Jurkat, Clone E6-1 (cell line): ENCODE measurements at regions not wholly inside any gene's neighbourhood (a gene's known extent, or its start where the extent isn't known, plus 50 kb on each side); places are given as distances from the start of the nearest gene placed in this dataset.

Source experiments
- DNase-seq: peaks from one replicate; pipeline ENCODE4 v3.0.0-alpha.2; 2011; ENCODE audit warnings: low read depth, low spot score
- H3K4me3 ChIP-seq: 2 replicates; pipeline ENCODE4 v1.5.1; 2011; ENCODE audit warnings: mild to moderate bottlenecking, low read length, control low read depth, moderate library complexity

DNA sequence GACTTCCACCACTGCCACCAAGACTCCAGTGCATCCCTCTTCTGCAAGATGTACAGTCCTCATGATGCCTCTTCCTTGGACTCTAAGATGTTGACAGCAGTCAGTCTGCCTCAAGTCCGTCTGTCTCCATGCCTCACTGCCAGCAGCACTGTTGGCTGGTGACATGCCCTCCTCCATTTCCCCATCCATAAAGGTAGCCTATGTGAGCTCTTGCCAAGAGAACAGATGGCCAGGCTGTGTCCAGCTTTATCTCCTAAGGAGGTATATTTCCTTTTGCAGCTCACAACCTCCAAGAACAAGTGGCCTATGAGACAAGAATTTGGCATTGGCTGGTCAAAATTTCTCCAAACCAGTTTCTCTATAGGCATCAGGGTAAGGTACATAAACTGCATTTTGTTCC is 149.3 kb upstream of the HNRNPA3 start:
- H3K4me3 ChIP-seq, result no peak overlapping the region
- DNase-seq, result no peak

DNA sequence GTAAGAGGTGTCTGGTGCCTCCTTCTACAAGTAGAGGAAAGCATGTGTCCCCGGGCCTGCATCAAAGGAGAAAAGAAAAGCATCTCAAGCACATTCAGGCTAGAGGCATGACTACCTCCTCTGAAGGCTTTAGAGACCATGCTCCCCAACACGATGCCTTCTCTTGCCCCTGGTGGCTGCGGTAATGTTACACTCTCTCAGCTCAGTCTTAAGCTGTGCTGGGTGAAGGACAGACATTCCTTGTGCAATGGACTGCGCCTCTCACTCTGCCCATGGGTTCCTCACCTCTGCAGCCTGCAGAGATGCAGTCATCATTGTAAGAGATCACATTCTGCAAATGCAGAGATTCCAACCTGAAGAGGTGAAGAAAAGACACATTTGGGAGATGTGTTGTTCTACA is 148.2 kb upstream of the HNRNPA3 start:
- H3K4me3 ChIP-seq, result no peak overlapping the region
- no peak for DNase-seq

DNA sequence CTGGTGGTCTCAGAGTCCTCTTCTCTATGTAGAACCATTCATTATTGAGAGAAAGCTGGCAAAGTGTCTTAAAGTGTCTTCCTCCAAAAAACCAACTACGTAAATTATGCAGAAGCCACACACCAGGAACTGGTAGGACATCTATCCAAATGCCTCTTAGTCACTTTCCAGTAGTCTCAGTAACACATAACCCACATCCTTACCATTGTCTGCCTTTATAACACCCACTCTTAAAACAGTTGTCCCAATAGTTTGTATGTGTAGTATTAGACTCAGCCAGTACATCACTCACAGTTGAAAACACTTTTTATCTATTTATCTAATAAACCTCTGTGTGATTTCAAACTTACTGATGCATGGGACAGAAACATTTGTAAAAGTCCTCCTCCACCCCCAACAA is 143.6 kb upstream of the HNRNPA3 start:
- DNase-seq, result no peak
- no peak overlapping the region for H3K4me3 ChIP-seq

DNA sequence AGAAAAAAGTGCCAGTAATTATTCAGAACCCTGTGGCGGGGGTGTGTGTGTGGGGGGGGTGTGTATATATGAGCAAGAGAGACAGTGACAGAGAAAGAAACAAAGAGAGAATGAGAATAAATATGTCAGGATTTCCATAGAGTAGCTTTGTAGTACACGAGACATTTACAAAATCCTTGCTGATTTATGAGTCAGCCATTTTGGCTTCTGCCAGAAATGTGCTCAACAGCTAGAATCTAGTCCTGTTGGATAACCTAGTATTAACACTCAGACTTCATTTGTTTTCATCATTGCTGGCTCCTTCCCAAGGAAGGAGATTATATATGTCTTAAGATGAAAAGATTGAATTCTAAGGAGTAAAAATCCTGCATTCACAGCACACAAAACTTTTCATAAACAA is 140.5 kb upstream of the HNRNPA3 start:
- no peak overlapping the region for H3K4me3 ChIP-seq
- no peak for DNase-seq

DNA sequence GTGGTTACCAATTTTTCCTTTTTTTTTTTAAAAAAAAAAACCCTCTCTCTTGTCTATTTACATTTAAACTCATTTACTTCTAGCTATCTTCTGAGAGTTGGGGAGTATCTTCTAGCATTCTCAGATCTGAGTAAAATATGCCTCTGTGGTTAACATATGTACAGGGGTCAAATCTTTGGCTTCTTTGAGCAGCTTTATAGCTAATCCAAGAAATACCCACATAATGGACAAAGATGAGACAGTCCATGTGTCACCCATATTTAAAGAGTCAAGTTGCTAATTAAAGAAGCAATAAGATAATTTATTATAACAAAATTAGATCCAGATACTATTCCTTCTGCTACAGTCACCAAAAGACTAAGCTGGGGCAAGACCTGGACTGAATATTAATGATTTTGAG is 139.0 kb upstream of the HNRNPA3 start:
- no peak for DNase-seq
- no peak overlapping the region for H3K4me3 ChIP-seq

DNA sequence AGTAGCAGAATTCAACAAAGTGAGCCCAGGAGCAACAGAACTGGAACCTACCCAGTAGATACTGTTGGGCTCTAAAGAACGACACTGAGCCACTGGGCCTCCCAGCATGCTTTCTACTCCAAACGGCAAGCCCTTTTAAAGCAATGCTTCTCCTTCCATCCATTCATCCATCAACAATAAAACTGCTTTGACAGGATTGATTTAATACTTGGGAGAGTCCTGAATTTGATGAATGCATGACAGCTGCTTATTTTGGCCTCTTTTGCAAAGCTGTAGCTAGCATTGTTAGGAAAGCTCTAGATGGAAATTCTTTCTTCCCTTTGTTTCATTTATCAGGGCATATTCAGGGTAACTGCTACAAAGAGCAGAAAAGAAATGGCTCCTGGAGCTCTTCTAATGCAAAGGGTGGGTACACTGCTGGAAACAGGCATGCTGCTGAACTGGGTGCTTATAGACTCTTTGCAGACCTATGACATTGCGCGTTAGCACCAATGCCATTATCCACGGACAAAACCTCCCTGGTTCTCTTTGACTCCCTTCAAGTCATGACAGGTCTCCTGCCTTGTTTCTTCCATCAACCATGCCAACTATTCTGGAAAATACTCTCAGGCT is 138.4 kb upstream of the HNRNPA3 start:
- DNase-seq, result no peak
- no peak overlapping the region for H3K4me3 ChIP-seq

- H3K4me3 ChIP-seq, result no peak overlapping the region
- no peak for DNase-seq
These were observed 137.3 kb upstream of the HNRNPA3 start for GRCh38 chr2:177075254-177075653.

DNA sequence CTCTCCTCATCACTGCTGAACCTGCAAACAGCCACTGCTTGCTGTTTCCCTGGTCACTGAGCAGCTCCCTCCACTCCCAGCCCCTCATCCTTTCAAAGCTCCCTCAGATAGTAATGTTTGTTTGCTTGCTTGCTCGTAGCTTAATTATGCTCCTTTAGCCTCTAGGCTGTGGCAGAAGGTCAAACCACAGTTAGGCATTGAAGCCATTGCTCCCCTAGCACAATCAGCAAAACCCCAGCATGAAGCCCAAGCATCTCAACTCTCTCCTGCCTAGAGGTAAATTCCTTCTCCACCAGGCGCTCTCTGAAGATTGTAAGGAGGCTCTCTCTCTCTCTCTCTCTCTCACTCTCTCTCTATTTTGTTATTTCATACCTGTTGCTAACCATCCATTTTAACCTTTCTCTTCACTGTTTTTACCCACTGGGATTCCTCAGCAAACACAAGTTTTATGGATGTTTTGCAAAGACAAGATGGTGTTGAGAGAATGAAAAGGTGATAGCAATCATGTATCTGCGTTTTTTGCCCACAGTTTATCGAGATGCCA is 135.9 kb upstream of the HNRNPA3 start:
- DNase-seq, result no peak
- no peak overlapping the region for H3K4me3 ChIP-seq

DNA sequence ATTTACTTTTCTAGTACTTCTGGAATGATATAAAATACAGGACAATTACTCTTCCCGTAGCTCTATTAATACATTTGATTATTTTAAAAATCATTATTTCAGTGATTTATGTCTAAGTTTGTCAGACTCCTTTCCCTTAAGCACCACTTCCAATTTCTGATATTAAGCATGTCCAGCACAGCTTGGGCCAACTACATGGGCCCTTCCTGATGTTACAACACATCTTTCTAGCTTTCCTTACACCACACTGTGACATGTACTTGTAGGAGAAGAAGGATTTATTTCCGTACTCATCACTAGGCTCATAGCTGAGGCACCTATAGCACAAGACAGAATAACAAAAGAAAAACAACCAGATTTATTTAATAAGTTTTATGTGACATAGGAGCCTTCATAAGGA is 134.8 kb upstream of the HNRNPA3 start:
- DNase-seq, result no peak
- H3K4me3 ChIP-seq, result no peak overlapping the region

GRCh38 chr2:177078416-177078815 is 134.2 kb upstream of the HNRNPA3 start:
- no peak overlapping the region for H3K4me3 ChIP-seq
- no peak for DNase-seq

DNA sequence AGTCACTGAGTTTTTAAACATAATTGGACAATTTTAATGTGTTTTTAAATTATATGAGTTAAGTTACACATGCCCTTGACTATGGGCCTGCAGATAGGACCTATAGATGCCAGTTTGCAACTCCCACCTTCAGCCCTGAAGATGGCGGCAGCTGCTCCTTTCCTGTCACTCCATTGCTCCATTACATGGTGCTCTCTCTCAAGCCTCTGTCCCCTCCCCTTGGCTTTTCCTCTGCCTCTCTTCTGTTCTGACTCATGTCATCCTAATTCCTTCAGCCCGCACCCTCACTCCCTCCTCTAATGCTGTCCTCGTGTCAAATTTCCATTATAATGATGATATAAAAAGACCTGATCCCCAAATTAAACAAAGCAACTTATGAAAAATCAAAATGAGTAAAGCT is 133.7 kb upstream of the HNRNPA3 start:
- H3K4me3 ChIP-seq, result no peak overlapping the region
- DNase-seq, result no peak

DNA sequence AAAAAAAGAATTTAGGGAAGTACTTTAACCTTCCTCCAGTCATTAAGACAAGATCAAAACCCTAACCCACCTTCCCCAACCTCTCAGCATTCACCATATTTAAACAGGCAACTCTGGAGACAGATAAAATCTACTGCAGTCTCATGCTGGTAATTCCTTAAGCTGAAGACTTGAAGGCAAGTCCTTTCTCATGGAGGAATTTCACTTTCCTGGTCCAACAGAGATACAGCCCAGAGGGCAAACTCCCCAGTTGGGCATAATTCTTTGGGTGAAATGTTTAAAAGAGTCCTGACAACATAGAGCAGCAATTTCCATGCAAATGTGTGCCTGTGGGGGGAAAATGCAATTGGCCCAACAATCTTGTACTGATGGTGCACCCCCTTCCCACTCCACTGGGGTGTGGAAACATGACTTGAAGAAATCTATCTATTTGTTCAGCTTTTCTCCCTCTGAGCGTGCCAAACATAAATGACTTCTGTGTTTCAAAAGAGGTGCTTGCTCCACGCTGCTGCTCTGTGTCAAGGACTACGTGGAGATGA is 131.8 kb upstream of the HNRNPA3 start:
- no peak overlapping the region for H3K4me3 ChIP-seq

GRCh38 chr2:177084607-177085006 is 128.0 kb upstream of the HNRNPA3 start:
- no peak overlapping the region for H3K4me3 ChIP-seq
- DNase-seq, result no peak

More for the DNA sequence above, 131.8 kb upstream of the HNRNPA3 start:
- no peak for DNase-seq

- no peak for DNase-seq
- H3K4me3 ChIP-seq, result no peak overlapping the region
These were observed 124.1 kb upstream of the HNRNPA3 start for GRCh38 chr2:177088529-177088928.

DNA sequence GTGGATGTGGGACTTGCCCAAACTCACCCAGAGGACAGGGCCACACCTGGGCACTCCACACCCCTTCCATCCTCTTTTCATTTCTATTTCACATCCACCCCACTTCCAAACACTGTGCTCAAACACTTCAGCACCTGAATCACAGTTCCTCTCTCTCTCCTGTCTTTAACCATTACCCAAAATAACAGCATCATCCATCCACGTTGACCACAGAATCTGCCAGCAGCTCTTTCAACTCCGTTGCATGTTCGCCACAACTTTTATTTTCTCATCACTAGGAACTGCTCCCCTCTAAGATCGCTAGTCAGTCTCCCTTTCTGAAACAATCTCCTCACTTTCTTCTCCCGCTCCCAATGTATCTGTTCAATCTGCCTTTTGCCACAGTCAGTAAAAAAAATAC is 121.6 kb upstream of the HNRNPA3 start:
- no peak overlapping the region for H3K4me3 ChIP-seq

DNA sequence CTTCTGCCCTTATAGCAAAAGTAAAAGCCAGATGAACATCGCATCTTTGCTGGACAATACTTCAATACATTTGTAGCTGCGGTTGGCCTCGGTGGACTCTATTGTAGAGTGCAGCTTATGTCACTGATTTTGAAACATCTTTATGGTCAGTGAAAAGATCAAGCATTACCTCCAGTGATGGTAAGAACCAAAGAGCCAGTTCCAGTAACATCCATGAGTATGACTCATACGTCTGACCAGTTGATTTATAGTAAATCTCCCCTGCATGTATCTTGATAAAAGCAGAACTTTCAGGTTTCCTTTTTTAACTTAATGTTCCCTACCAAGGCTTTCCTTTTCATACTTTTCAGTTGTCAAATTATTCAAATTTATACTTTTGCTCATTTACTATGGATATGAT is 119.2 kb upstream of the HNRNPA3 start:
- H3K4me3 ChIP-seq, result no peak overlapping the region
- DNase-seq, result no peak

More for the DNA sequence above, 121.6 kb upstream of the HNRNPA3 start:
- no peak for DNase-seq

DNA sequence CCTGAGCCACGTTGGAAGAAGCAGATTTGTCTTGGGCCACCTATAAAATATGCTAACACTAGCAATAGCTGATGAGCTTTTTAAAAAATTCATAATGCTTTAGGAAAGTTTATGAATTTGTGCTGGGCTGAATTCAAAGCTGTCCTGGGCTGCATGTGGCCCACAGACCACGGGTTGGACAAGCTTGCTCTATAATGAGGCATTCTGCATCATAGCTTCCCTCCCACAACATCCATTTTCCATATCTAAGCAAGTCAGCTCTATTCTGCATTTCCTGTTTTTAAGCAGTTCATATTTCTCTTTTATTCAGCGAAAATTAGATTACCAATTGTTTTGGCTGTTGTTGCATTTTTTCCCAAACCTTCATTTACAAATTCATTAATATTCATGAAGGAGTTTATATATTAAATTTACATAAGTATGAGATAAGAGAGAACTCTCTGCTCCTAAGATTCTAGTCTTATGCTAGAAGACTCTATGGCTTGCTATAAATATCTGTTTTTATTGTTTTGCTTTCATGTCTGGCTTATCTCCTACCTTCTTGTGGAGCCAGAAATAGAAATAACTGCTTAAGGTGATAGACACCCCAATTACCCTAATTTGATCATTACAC is 114.5 kb upstream of the HNRNPA3 start:
- DNase-seq, result no peak
- H3K4me3 ChIP-seq, result no peak overlapping the region

GRCh38 chr2:177101930-177102329 is 110.7 kb upstream of the HNRNPA3 start:
- H3K4me3 ChIP-seq, result no peak overlapping the region
- DNase-seq, result no peak

DNA sequence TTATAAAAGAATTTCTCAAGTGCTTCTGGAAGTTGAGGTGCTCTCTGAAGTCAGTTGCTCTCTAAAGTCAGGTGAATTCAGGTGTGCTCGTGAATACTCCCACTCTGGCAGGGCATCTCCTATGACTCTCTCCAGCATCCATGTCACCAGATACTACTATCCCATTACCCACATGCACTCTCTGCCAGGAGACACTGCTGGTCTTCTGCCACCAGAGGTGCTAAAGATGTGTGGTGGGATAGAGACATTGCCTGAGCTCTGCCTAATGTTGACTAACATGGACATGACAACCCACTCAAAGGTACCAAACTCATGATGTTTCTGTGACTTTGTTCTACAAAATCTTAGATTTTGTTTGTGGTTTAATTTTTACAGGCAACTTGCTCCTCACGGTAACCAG is 106.4 kb upstream of the HNRNPA3 start:
- DNase-seq, result peak; percentile 15
- H3K4me3 ChIP-seq, result no peak overlapping the region

GRCh38 chr2:177108890-177109289 is 103.7 kb upstream of the HNRNPA3 start:
- H3K4me3 ChIP-seq, result no peak overlapping the region
- no peak for DNase-seq

DNA sequence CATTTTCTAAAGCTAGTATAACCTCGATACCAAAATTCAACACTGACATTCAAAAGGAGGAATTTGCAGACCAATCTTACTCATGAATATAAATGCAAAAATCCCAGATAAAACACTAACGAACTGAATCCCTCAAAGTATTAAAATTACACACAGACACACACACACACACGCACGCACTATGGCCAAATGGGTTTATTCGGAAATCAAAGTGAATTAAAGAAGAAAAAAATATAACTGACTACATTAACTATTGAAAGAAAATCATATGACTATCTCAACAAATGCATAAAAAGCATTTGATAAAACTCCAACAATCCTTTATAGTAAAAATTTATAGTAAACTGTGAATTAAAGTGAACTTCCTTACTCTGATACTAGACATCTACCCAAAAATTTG is 97.9 kb upstream of the HNRNPA3 start:
- DNase-seq, result no peak
- no peak overlapping the region for H3K4me3 ChIP-seq
